GM04503 (cell line): ENCODE measurements at regions not wholly inside any gene's neighbourhood (a gene's known extent, or its start where the extent isn't known, plus 50 kb on each side); places are given as distances from the start of the nearest gene placed in this dataset.
"Not testable (repeated sequence)": the region's sequence is repeated elsewhere in the genome, so short reads cannot be mapped to it uniquely, and the experiment has no call there.

Experiments
- DNase-seq: peaks from one replicate; pipeline ENCODE4 v3.0.0-alpha.2; 2012; ENCODE audit warnings: low read depth

- no peak for DNase-seq
These were observed 487.3 kb upstream of the KIF2B start for GRCh38 chr17:53335443-53335842.

GRCh38 chr17:53330756-53331155, 492.0 kb upstream of the KIF2B start:
- DNase-seq, result no peak

DNA sequence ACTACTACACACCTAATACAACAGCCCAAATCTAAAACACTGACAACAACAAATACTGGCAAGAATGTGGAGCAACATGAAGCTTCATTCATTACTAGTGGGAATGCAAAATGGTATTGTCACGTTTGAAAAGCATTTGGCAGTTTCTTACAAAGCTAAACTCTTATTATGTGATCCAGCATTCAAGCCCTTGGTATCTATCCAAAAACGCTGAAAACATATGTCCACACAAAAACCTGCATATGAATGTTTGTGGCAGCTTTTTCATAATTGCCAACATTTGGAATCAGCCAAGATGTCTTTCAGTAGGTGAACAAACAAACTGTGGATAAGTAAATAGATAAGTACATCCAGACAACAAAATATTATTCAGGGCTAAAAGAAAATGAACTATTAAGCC, 501.1 kb upstream of the KIF2B start:
- DNase-seq, result no peak

- DNase-seq, result no peak
These were observed 502.8 kb upstream of the KIF2B start for GRCh38 chr17:53319947-53320346.

DNA sequence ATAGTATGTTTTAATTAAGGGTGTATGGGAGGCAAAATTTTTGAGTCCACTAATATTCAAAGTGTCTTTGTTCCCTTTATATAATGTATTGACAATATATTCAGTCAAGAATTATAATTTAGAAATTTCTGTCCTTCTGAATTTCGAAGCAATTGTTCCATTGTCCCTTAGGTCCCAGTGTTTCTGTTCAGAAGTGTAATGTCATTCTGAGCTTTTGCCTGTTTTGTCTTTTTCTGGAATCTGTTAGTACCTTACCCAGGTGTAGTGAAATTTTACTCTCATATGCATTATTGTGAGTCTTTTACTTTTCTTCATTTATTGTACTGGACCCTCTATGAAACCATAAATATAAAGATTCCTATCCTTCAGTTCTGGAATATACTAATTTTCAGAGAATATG, 505.7 kb upstream of the KIF2B start:
- DNase-seq, result no peak

DNA sequence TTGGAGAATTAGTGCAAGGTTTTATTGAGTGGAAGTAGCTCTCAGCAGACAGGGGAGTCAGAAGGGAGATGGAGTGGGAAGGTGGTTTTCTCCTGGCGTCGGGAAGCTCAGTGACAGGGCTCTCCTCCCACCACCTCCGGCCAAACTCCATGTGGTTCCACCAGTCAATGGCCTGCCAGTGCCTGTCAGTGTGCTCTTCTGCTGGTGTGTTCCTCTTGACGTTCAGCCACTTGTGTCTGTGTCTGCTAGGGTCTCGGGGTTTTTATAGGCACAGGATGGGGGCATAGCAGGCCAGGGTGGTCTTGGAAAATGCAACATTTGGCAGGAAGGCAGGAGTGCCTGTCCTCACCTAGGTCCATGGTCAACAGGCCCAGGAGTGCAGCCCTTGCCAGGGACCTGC, 506.7 kb upstream of the KIF2B start:
- DNase-seq, result no peak

DNA sequence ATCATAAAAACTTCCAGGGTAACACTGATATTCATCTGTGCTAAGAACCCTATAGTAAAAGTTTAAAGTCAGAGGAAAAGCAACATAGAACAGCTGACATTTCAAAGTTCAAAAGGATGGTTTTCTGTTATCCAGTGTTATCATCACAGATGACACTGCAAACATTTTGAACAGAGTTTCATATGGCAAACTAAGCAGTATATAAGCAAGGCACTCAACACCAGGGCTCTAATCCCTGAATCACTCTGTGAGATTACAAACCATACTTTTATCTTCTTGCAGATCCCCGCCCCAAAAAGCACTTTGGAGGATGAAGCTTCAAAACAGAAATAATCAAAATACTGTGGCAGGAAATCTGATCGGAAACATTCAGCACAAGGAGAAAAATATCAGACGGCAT, 508.2 kb upstream of the KIF2B start:
- no peak for DNase-seq

GRCh38 chr17:53313746-53314145, 509.0 kb upstream of the KIF2B start:
- DNase-seq, result no peak

- DNase-seq, result no peak
These were observed 544.3 kb upstream of the KIF2B start for GRCh38 chr17:53278466-53278865.

DNA sequence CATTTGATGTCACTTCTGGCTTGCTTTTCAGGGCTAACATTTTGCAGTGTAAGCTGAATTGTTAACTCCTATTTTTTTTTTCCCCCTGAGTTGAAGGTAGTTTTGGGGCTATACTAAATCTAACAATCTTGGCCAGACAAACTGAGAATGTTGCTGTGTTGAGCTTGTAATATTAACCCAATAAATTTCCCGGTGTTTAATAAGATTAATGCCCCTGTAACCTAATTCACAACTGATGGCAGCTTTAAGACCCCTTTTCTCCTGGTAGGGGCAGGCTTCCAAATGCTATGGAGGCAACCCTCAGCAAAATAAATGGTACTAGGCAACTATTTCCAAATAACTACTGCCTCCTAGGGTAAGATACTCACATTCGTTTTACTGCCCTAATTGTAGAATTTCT, 549.6 kb upstream of the KIF2B start:
- DNase-seq, result no peak

GRCh38 chr17:53270936-53271335, 551.8 kb upstream of the KIF2B start:
- no peak for DNase-seq

GRCh38 chr17:53264730-53265129, 558.0 kb upstream of the KIF2B start:
- no peak for DNase-seq

DNA sequence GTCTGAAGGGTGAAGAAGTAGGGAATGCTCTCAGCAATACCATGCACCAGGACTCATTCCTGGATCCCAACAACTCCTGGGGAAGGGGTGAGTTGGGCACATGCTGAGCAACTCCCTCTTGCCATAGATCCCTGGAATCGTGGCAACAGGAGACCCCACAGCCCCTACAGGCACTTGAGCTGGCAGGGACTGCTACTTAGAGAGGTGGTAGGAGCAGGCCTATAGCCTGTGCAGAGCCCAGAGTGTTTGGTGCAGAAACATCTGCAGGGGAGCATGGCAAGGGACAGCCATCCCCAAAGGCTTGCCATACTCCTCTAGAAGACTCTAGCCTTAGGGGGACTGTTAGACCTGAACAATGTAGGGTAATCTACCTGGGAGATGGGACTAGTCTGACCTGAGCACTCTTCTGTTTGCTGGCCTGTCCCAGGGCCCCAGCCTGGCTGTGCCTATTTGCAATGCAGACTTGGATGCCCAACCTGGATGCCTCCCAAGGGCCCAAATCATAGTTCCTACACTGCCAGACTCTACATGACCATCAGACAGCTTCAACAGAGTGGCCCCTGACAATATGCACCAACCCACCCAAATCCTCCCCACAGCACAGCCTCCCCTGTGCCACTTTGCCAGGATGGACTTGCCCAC, 568.6 kb upstream of the KIF2B start:
- no peak for DNase-seq

- no peak for DNase-seq
These were observed 573.7 kb upstream of the KIF2B start for GRCh38 chr17:53249036-53249435.

- no peak for DNase-seq
These were observed 588.6 kb upstream of the KIF2B start for GRCh38 chr17:53234138-53234537.

- no peak for DNase-seq
These were observed 595.2 kb upstream of the KIF2B start for GRCh38 chr17:53227514-53227913.

DNA sequence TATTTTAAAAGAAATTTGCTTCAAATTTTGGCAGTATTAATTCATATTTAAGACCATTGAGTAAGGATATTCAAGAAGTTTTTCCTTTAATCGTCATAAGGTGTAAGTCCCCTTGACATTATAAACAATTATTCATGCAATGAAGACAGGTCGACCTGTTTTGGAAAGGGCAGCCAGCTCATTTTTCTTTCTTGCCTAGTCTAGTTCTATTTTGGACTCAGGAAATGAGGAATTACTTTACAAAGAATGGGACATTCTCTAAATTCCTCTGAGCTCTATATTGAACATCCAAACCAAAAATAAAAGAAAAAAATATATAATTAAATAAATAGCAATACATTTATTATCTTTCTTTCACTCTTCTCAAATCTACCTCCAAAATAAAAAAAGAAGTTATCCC, 595.6 kb upstream of the KIF2B start:
- no peak for DNase-seq

DNA sequence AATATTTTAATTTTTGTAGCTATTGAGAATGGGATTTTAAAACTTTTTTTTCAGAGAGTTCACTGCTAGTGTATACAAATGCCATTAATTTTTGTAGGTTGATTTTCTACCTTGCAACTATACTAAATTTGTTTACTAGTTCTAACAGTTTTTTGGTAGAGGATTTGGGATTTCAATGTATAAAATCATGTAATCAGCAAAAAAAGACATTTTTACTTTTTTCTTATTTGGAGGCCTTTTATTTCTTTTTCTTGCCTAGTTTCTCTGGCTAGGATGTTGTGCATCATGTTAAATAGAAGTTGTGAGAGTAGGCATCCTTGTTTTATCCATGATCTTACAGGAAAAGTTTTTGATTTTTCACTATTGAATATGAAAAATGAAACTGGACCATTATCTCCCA, 602.9 kb upstream of the KIF2B start:
- no peak for DNase-seq

GRCh38 chr17:53218723-53219122, 604.0 kb upstream of the KIF2B start:
- DNase-seq, result no peak

DNA sequence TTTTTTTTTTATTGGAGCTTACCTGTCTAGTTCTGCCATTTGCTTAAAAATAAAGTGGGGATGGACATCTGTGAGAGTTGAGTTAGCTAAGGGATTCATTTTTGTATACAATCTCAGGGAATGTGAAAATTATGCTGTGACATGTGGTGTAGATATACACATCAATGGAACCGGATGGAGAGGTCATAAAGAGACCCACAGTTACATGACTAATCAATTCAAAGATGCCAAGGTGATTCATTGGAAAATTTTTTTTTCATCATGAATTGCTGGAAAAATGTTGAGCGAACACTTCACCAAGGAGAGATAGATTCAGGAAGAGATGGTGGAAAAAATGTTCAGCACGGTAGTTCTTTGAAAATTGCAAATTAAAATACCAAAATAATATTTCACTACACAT, 605.4 kb upstream of the KIF2B start:
- no peak for DNase-seq

DNA sequence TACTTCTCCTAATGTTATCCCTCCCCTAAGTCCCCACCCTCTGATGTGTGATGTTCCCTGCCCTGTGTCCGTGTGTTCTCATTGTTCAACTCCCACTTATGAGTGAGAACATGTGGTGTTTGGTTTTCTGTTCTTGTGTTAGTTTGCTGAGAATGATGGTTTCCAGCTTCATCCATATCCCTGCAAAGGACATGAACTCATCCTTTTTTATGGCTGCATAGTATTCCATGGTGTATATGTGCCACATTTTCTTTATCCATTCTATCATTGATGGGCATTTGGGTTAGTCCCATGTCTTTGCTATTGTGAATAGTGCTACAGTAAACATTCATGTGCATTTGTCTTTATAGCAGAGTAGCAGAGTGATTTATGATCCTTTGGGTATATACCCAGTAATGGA, 613.8 kb upstream of the KIF2B start:
- DNase-seq, result not testable (repeated sequence)

- no peak for DNase-seq
These were observed 629.7 kb upstream of the KIF2B start for GRCh38 chr17:53193044-53193443.

- no peak for DNase-seq
These were observed 630.8 kb upstream of the KIF2B start for GRCh38 chr17:53191878-53192277.

DNA sequence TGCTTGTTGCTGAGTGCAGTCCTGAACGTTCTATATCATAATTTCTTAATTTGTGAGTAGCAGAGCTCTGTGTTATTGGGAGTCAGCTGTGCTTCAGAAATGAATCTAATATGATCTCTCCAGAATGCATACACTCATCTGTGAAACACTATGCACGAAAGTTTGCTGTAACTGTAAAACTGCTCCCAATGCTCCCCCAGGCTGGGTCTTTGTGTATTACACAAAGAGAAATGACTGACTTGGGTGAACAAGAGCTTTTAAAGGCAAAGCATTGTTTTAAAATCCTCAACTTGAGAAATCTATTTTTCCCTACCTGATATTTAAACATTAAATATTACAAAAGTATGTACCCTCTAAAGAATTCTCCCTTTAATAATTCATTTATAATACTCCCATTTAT, 636.7 kb upstream of the KIF2B start:
- DNase-seq, result no peak

DNA sequence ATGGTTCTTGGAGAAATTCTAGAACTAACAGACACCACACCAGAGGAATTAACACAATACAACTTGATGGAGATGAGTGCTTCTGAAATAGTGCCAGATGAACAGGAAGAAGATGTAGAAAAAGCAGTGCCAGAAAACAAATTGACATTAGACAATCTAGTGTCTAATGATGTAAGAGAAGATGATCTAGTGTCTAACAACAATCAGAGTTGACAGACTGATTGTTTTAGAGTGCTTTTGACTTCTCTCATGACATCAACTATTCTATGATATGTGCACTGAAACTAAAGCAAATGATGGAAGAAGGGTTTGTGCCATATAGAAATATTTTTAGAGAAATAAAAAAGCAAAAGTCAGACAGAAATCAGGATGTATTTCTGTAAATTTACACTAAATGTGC, 646.1 kb upstream of the KIF2B start:
- no peak for DNase-seq
